ENCODE measurements at regions not wholly inside any gene's neighbourhood (a gene's known extent, or its start where the extent isn't known, plus 50 kb on each side); places are given as distances from the start of the nearest gene placed in this dataset.
A peak's percentile ranks its signal among the peaks of the same experiment; 100 is the strongest.

GRCh38 chr7:142338633-142339501 is 81.0 kb upstream of the PRSS58 start:
- ATAC-seq, result peak; percentile 86
- 46% methylated on average over 6 of the region's 6 CpGs for WGBS (ENCODE audit: low lambda C conversion rate)
- POLR2A ChIA-PET, result no interaction called here
- Histone ChIP-seq H3K36me3 (replicated peaks in 1 of 2; ENCODE audit: control insufficient read depth in 1 of 2, insufficient read depth in 2 of 2, low read length in 2 of 2) (no peaks in the 10 kb centered on the region), H3K79me2 (ENCODE audit: insufficient read depth, low read length) (no peaks in the 10 kb centered on the region), H2AFZ (ENCODE audit: low read length) (no peak overlapping the region), H3K9me3 (ENCODE audit: low read length) (no peaks in the 10 kb centered on the region), H4K20me1 (ENCODE audit: insufficient read depth, low read length) (no peaks in the 10 kb centered on the region), H3K27me3 (ENCODE audit: control insufficient read depth in 1 of 2, insufficient read depth in 2 of 2, low read length in 2 of 2) (peaks cover 0 to 10% of the 10 kb centered on the region in 2 experiments; a peak in 2 of 5 replicates), H3K9ac (ENCODE audit: insufficient read depth, low read depth, low read length) (no peak overlapping the region), H3K4me1 (ENCODE audit: insufficient read depth, low read length) (no peaks in the 10 kb centered on the region), H3K27ac (ENCODE audit: extremely low read length, insufficient read depth, low read length) (no peak overlapping the region), H3K4me2 (ENCODE audit: low read depth, low read length) (no peak overlapping the region), H3K4me3 (replicated peaks in 1 of 3; ENCODE audit: insufficient read depth in 1 of 3, low read depth in 2 of 3, low read length in 3 of 3) (no peak overlapping the region)
- no peak for DNase-seq (ENCODE audit: low spot score)
- in situ Hi-C loops (cut with HindIII; ENCODE audit: extremely low pct_ligation_motif_present, low pct_unique_long_range_greater_than_20kb), result no loop called here
- no peak for FAIRE-seq
- BruUV-seq (replicated peaks), result no TSS peak
- intact Hi-C loops (cut with micrococcal nuclease; ENCODE audit: unreplicated experiment), result no loop called here
- peak; percentile 56 for TF ChIP-seq CTCF (CRISPR knock-in tag; IDR thresholded peaks at IDR 0.05)
- TF ChIP-seq, protein P1, sequence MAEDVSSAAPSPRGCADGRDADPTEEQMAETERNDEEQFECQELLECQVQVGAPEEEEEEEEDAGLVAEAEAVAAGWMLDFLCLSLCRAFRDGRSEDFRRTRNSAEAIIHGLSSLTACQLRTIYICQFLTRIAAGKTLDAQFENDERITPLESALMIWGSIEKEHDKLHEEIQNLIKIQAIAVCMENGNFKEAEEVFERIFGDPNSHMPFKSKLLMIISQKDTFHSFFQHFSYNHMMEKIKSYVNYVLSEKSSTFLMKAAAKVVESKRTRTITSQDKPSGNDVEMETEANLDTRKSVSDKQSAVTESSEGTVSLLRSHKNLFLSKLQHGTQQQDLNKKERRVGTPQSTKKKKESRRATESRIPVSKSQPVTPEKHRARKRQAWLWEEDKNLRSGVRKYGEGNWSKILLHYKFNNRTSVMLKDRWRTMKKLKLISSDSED (CRISPR knock-in tag; IDR thresholded peaks at IDR 0.05), result no peak
- TF ChIP-seq, protein P2, sequence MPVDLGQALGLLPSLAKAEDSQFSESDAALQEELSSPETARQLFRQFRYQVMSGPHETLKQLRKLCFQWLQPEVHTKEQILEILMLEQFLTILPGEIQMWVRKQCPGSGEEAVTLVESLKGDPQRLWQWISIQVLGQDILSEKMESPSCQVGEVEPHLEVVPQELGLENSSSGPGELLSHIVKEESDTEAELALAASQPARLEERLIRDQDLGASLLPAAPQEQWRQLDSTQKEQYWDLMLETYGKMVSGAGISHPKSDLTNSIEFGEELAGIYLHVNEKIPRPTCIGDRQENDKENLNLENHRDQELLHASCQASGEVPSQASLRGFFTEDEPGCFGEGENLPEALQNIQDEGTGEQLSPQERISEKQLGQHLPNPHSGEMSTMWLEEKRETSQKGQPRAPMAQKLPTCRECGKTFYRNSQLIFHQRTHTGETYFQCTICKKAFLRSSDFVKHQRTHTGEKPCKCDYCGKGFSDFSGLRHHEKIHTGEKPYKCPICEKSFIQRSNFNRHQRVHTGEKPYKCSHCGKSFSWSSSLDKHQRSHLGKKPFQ (CRISPR knock-in tag; IDR thresholded peaks at IDR 0.05; ENCODE audit: insufficient replicate concordance), result no peak
- TF ChIP-seq ZBTB20 (CRISPR knock-in tag; IDR thresholded peaks at IDR 0.05; ENCODE audit: borderline replicate concordance, low read depth), result no peak
- TF ChIP-seq HBP1 (CRISPR knock-in tag; IDR thresholded peaks at IDR 0.05; ENCODE audit: low read depth), result no peak
- no peak for TF ChIP-seq ZNF354B (CRISPR knock-in tag; IDR thresholded peaks at IDR 0.05)
- TF ChIP-seq STAG1 (CRISPR knock-in tag; IDR thresholded peaks at IDR 0.05), result peak; percentile 17; the same call in 1 of the 2 replicates
- CTCF ChIA-PET (ENCODE audit: low intra/inter-chr PET ratio, low total read pairs), result no interaction called here
